Uterus (tissue), 3 donors: ENCODE measurements at regions not wholly inside any gene's neighbourhood (a gene's known extent, or its start where the extent isn't known, plus 50 kb on each side); places are given as distances from the start of the nearest gene placed in this dataset.

Source experiments
- DNase-seq, 2 donors: peaks; one replicate each; pipeline ENCODE4 v3.0.0-alpha.2; 2019 to 2020
- H3K27ac ChIP-seq, 2 donors: fragments of 200-600 bp; sonication (generic); 1 replicate in 1 of 2; 2 replicates in 1 of 2; pipeline ENCODE4 v1.5.1; 2016 to 2018
- H3K27me3 ChIP-seq, 2 donors: fragments of 200-600 bp; sonication (generic); one replicate each; pipeline ENCODE4 v1.5.1; 2018 to 2019; ENCODE audit warnings: control low read depth in 1 of 2
- H3K36me3 ChIP-seq, 2 donors: fragments of 200-600 bp; sonication (generic); one replicate each; pipeline ENCODE4 v1.5.1; 2019; ENCODE audit warnings: control low read depth in 1 of 2
- H3K4me1 ChIP-seq, 2 donors: fragments of 200-600 bp; sonication (generic); one replicate each; pipeline ENCODE4 v1.5.1; 2018 to 2019; ENCODE audit warnings: control low read depth in 1 of 2
- H3K4me3 ChIP-seq, 2 donors: fragments of 200-600 bp; sonication (generic); 1 replicate in 1 of 2; 2 replicates in 1 of 2; pipeline ENCODE4 v1.5.1; 2018 to 2019; ENCODE audit warnings: mild to moderate bottlenecking in 1 of 2
- H3K9me3 ChIP-seq, 2 donors: fragments of 200-600 bp; sonication (generic); one replicate each; pipeline ENCODE4 v1.5.1; 2019; ENCODE audit warnings: control low read depth in 1 of 2
- POLR2A ChIP-seq, 2 donors: fragments of 450-650 bp; IDR thresholded peaks; one replicate each; pipeline ENCODE4 v1.6.1; 2016; ENCODE audit warnings: antibody characterized with exemption in 2 of 2, mild to moderate bottlenecking in 1 of 2, moderate library complexity in 1 of 2
- intact Hi-C: fragments of 100-400 bp; cut with DNase I; formaldehyde crosslinking; loops from one replicate; pipeline ENCODE4 v1.15.1; 2023; ENCODE audit warnings: low total_unique reads
- TF ChIP-seq, protein P1 (sequence below), 4 experiments: fragments of 200-600 bp in 2 of 4; fragments of 450-650 bp in 2 of 4; sonication (generic) in 2 of 4; IDR thresholded peaks; one replicate each; pipeline ENCODE4 v1.5.1; 2016 to 2019; ENCODE audit warnings: antibody characterized with exemption in 4 of 4, mild to moderate bottlenecking in 2 of 4, moderate library complexity in 1 of 4
- donor health status: DM: yes; HTN: yes; CAD: no.

DNA sequence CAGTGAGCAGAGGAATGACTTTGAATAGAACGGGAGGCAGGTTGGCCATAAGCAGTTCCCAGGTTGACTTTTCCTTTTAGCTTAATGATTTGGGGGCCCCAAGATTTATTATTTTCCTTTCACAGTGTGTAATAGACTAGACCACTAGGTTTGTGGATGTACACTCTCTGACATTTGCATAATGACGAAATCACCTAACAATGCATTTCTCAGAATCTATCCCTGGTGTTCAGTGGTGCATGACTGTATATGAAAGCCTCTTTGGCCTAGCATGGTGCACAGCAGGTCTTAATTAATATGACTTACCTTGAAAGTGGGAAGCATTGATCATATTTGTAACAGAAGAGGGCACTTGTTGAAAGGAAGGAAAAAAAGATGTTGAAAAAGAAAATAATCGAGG lies 761.9 kb downstream of the TYW1 start:
- Histone ChIP-seq H3K27me3 (no peaks in the 10 kb centered on the region), H3K4me3 (no peak overlapping the region), H3K27ac (no peak overlapping the region), H3K36me3 (no peaks in the 10 kb centered on the region), H3K9me3 (no peaks in the 10 kb centered on the region), H3K4me1 (no peaks in the 10 kb centered on the region)
- TF ChIP-seq, protein P1, sequence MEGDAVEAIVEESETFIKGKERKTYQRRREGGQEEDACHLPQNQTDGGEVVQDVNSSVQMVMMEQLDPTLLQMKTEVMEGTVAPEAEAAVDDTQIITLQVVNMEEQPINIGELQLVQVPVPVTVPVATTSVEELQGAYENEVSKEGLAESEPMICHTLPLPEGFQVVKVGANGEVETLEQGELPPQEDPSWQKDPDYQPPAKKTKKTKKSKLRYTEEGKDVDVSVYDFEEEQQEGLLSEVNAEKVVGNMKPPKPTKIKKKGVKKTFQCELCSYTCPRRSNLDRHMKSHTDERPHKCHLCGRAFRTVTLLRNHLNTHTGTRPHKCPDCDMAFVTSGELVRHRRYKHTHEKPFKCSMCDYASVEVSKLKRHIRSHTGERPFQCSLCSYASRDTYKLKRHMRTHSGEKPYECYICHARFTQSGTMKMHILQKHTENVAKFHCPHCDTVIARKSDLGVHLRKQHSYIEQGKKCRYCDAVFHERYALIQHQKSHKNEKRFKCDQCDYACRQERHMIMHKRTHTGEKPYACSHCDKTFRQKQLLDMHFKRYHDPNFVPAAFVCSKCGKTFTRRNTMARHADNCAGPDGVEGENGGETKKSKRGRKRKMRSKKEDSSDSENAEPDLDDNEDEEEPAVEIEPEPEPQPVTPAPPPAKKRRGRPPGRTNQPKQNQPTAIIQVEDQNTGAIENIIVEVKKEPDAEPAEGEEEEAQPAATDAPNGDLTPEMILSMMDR (IDR thresholded peaks at IDR 0.05): no peak
- intact Hi-C loops: no loop called here
- DNase-seq: no peak

DNA sequence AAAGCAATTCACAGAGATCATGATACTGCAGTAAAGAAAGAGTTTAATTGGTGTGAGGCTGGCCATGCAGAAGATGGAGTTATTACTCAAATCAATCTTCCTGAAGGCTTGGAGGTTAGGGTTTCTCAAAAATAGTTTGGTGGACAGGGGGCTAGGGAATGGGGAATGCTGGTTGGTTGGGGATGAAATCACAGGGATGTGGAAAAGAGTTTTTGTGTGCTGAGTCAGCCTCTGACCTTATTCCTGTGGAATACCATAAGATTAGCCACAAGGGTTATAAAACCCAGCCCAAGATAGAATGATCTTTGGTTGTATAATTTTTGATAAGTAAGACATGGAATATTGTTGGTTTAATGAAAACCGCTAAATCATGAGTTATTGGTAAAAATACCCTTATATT lies 764.3 kb downstream of the TYW1 start:
- intact Hi-C loops: no loop called here
- Histone ChIP-seq H3K4me1 (no peaks in the 10 kb centered on the region), H3K27me3 (no peaks in the 10 kb centered on the region), H3K27ac (no peak overlapping the region), H3K36me3 (no peaks in the 10 kb centered on the region), H3K9me3 (no peaks in the 10 kb centered on the region), H3K4me3 (no peak overlapping the region)
- TF ChIP-seq POLR2A (IDR thresholded peaks at IDR 0.05): no peak
- TF ChIP-seq, protein P1 (IDR thresholded peaks at IDR 0.05): no peak
- DNase-seq: no peak

DNA sequence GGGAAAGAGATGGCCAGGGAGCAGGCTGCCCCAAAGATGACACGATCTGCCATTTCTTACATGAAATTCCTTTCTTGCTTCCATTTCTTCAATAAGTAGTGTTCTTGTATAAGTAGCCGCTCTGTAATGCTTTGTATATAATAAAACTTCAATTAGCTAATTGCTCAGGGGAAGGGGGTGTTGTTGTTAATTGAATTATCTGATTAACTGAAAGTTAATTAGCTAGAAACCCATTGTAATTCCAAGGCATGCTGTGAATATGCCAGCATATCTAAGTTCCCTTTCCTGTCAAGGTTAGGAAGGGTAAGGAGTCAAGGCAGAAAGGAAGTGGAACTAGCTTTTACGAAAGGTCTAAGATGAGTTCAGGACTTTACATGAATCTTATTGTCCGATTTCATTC lies 765.9 kb downstream of the TYW1 start:
- no peak for TF ChIP-seq POLR2A (IDR thresholded peaks at IDR 0.05)
- TF ChIP-seq, protein P1 (IDR thresholded peaks at IDR 0.05): no peak
- H3K27ac ChIP-seq: no peak overlapping the region
- no peaks in the 10 kb centered on the region for H3K4me1 ChIP-seq
- DNase-seq: no peak
- H3K9me3 ChIP-seq: no peaks in the 10 kb centered on the region
- intact Hi-C loops: no loop called here
- H3K36me3 ChIP-seq: no peaks in the 10 kb centered on the region
- H3K27me3 ChIP-seq: no peaks in the 10 kb centered on the region
- H3K4me3 ChIP-seq: no peak overlapping the region

DNA sequence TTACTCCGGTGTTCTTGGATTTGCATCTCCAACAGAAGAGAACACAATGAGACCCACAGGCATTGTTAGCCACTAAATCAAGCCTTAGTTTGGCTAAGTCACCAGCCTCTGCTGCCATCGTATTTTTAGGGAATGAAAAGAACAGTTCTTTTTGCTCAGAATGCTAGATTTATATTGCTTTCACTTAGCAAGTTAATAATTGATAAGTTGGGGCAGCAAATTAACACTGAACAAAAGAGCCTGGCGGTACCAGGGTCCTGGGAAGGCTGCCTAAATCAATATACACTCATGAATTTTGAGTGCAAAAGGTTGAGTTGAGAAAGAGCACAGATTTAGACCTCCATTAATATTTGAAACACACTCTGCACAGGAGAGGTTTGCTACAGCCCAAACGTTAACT lies 767.7 kb downstream of the TYW1 start:
- no peaks in the 10 kb centered on the region for H3K4me1 ChIP-seq
- TF ChIP-seq, protein P1 (IDR thresholded peaks at IDR 0.05): no peak
- no peak for TF ChIP-seq POLR2A (IDR thresholded peaks at IDR 0.05)
- intact Hi-C loops: no loop called here
- no peaks in the 10 kb centered on the region for H3K36me3 ChIP-seq
- H3K27me3 ChIP-seq: no peaks in the 10 kb centered on the region
- H3K4me3 ChIP-seq: no peak overlapping the region
- H3K9me3 ChIP-seq: no peaks in the 10 kb centered on the region
- no peak for DNase-seq
- no peak overlapping the region for H3K27ac ChIP-seq

DNA sequence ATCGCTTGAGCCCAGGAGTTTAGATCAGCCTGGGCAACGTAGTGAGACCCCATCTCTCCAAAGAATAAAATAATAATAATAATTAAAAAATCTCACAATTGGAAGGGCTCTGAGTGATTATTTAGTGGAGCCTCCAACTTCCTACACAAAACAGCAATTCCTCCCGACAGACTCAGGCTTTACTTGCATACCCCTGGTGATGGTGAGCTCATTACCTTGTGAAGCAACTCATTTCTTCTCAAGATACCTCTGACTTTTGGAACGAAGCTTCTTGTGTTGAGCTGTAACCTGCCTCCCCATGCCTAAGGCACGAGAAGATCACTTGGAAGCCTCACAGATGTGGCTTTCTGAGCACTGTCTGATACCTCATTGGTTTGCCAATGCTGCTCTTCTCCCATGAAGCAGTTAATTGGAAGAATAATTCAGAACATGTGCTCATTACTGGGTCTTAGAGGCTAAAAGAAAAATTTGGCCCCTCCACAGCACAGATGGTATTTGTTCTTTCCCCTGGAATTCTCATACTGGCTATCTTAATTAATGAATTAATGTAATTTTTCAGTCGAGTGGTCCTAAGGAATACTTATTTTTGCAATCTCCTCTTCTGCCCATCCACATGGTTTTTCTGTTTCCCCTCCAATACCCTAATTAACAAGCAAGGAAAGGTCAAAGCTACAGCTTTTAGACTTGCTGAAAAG lies 769.0 kb downstream of the TYW1 start:
- no peaks in the 10 kb centered on the region for H3K4me1 ChIP-seq
- no peaks in the 10 kb centered on the region for H3K9me3 ChIP-seq
- no peak overlapping the region for H3K27ac ChIP-seq
- no peak overlapping the region for H3K4me3 ChIP-seq
- TF ChIP-seq, protein P1 (IDR thresholded peaks at IDR 0.05): no peak
- TF ChIP-seq POLR2A (IDR thresholded peaks at IDR 0.05): no peak
- H3K27me3 ChIP-seq: no peaks in the 10 kb centered on the region
- DNase-seq: no peak
- intact Hi-C loops: no loop called here
- no peaks in the 10 kb centered on the region for H3K36me3 ChIP-seq
